CD14-positive monocyte (primary cell): ENCODE measurements at regions not wholly inside any gene's neighbourhood (a gene's known extent, or its start where the extent isn't known, plus 50 kb on each side); places are given as distances from the start of the nearest gene placed in this dataset.

Experiments used
- DNase-seq, 3 donors: peaks; one replicate each; pipeline ENCODE4 v3.0.0-alpha.2; 2011 to 2022
- H2AFZ ChIP-seq: 2 replicates; pipeline ENCODE4 v1.6.0; 2012; ENCODE audit warnings: mild to moderate bottlenecking, low read depth, low read length, inconsistent platforms; ENCODE audit not compliant: insufficient read depth, poor library complexity, severe bottlenecking
- H3K27ac ChIP-seq, 2 donors: 1 replicate in 1 of 2; 2 replicates in 1 of 2; pipeline ENCODE4 v1.5.1; 2012 to 2013; ENCODE audit warnings: low read length in 2 of 2, control low read depth in 1 of 2, inconsistent platforms in 1 of 2, low read depth in 1 of 2, mild to moderate bottlenecking in 1 of 2
- H3K27me3 ChIP-seq, 2 donors: one replicate each; pipeline versions ENCODE4 v1.6.0 to v1.6.1; 2011 to 2013; ENCODE audit warnings: low read length in 2 of 2; ENCODE audit not compliant: control insufficient read depth in 2 of 2, insufficient read depth in 2 of 2
- H3K36me3 ChIP-seq, 2 donors: replicated peaks in 1 of 2; 1 replicate in 1 of 2; 2 replicates in 1 of 2; pipeline versions ENCODE4 v1.5.1 to v1.6.1; 2012 to 2013; ENCODE audit warnings: low read length in 2 of 2, control low read depth in 1 of 2, inconsistent platforms in 1 of 2, mild to moderate bottlenecking in 1 of 2; ENCODE audit not compliant: insufficient read depth in 2 of 2, control insufficient read depth in 1 of 2
- H3K4me1 ChIP-seq, 2 donors: 1 replicate in 1 of 2; 2 replicates in 1 of 2; pipeline versions ENCODE4 v1.5.1 to v1.6.1; 2012 to 2013; ENCODE audit warnings: low read length in 2 of 2, control low read depth in 1 of 2, inconsistent platforms in 1 of 2, mild to moderate bottlenecking in 1 of 2, moderate library complexity in 1 of 2; ENCODE audit not compliant: insufficient read depth in 2 of 2, control insufficient read depth in 1 of 2
- H3K4me2 ChIP-seq: replicated peaks from 2 replicates; pipeline ENCODE3; 2012; ENCODE audit warnings: low read length, moderate library complexity, mild to moderate bottlenecking; ENCODE audit not compliant: poor library complexity, severe bottlenecking; ENCODE audit errors: extremely low read depth
- H3K4me3 ChIP-seq, 3 experiments: fragments of 200-600 bp in 1 of 3; sonication (generic) in 1 of 3; replicated peaks in 1 of 3; 1 replicate in 2 of 3; 2 replicates in 1 of 3; pipeline ENCODE4 v1.5.1; 2011 to 2013; ENCODE audit warnings: low read length in 3 of 3, mild to moderate bottlenecking in 3 of 3, control low read depth in 2 of 3, low read depth in 2 of 3, inconsistent platforms in 1 of 3, moderate library complexity in 1 of 3
- H3K79me2 ChIP-seq: 2 replicates; pipeline ENCODE4 v1.6.0; 2012; ENCODE audit warnings: mild to moderate bottlenecking, control low read depth, inconsistent platforms, low read length, moderate library complexity; ENCODE audit not compliant: insufficient read depth
- H3K9ac ChIP-seq: 2 replicates; pipeline ENCODE4 v1.6.0; 2017; ENCODE audit warnings: low read length, mild to moderate bottlenecking; ENCODE audit not compliant: insufficient read depth, poor library complexity, severe bottlenecking
- H3K9me3 ChIP-seq, 2 donors: replicated peaks in 1 of 2; 1 replicate in 1 of 2; 2 replicates in 1 of 2; pipeline versions ENCODE4 v1.5.1 to v1.6.1; 2012 to 2013; ENCODE audit warnings: low read length in 2 of 2, control low read depth in 1 of 2; ENCODE audit not compliant: control insufficient read depth in 1 of 2, insufficient read depth in 1 of 2
- H4K20me1 ChIP-seq: 2 replicates; pipeline ENCODE4 v1.6.0; 2012; ENCODE audit warnings: mild to moderate bottlenecking, low read length, control low read depth, moderate library complexity; ENCODE audit not compliant: insufficient read depth
- H3K27ac Mint-ChIP-seq, 7 donors: one replicate each; pipeline ENCODE4 v1.8.0; 2020; ENCODE audit warnings: mild to moderate bottlenecking in 7 of 7, mixed read lengths in 7 of 7, moderate library complexity in 6 of 7, inconsistent platforms in 2 of 7
- H3K27me3 Mint-ChIP-seq, 3 donors: one replicate each; pipeline ENCODE4 v1.8.0; 2021 to 2022; ENCODE audit warnings: low read depth in 3 of 3, mild to moderate bottlenecking in 3 of 3, mixed read lengths in 3 of 3, moderate library complexity in 3 of 3, inconsistent platforms in 1 of 3
- H3K36me3 Mint-ChIP-seq, 2 donors: one replicate each; pipeline ENCODE4 v1.8.0; 2020; ENCODE audit warnings: mixed read lengths in 2 of 2, inconsistent platforms in 1 of 2, mild to moderate bottlenecking in 1 of 2
- H3K4me1 Mint-ChIP-seq: one replicate; pipeline ENCODE4 v1.8.0; 2020; ENCODE audit warnings: mild to moderate bottlenecking, mixed read lengths
- H3K4me3 Mint-ChIP-seq, 2 donors: one replicate each; pipeline ENCODE4 v1.8.0; 2020; ENCODE audit warnings: mild to moderate bottlenecking in 2 of 2, mixed read lengths in 2 of 2, moderate library complexity in 1 of 2
- H3K9me3 Mint-ChIP-seq, 7 donors: one replicate each; pipeline ENCODE4 v1.8.0; 2020 to 2022; ENCODE audit warnings: mixed read lengths in 7 of 7, mild to moderate bottlenecking in 6 of 7, moderate library complexity in 6 of 7, inconsistent platforms in 2 of 7
- CTCF ChIP-seq: fragments of 200-600 bp; IDR thresholded peaks from one replicate; pipeline ENCODE4 v1.8.0; 2022; ENCODE audit warnings: antibody characterized with exemption, mild to moderate bottlenecking
- WGBS: methylation state at CpG from one replicate; pipeline ENCODE4 v1.1.5; 2013; ENCODE audit warnings: missing lambda C conversion rate; ENCODE audit not compliant: insufficient coverage; 5-methylcytosine and 5-hydroxymethylcytosine counted together
- intact Hi-C, 2 donors: fragments of 100-400 bp; cut with micrococcal nuclease; formaldehyde crosslinking; loops; one replicate each; pipeline versions ENCODE4 v1.15.0 to v1.15.1; 2023

- no peaks in the 10 kb centered on the region for H3K36me3 Mint-ChIP-seq
- WGBS = 74% methylated on average over 3 of the region's 4 CpGs
- no peaks in the 10 kb centered on the region for H3K79me2 ChIP-seq
- no peak overlapping the region for H3K9ac ChIP-seq
- H3K4me2 ChIP-seq = no peak overlapping the region
- peaks cover 1 to 6% (median 4%) of the 10 kb centered on the region in 3 donors for H3K27me3 Mint-ChIP-seq
- H3K27ac Mint-ChIP-seq = no peak overlapping the region
- no peak for TF ChIP-seq CTCF
- no peak overlapping the region for H3K4me3 ChIP-seq
- H3K4me1 ChIP-seq = no peaks in the 10 kb centered on the region
- no peaks in the 10 kb centered on the region for H3K27me3 ChIP-seq
- intact Hi-C loops = no loop called here
- no peaks in the 10 kb centered on the region for H4K20me1 ChIP-seq
- DNase-seq = no peak
- no peak overlapping the region for H3K27ac ChIP-seq
- no peaks in the 10 kb centered on the region for H3K4me1 Mint-ChIP-seq
- H3K36me3 ChIP-seq = no peaks in the 10 kb centered on the region
- no peak overlapping the region for H2AFZ ChIP-seq
- H3K9me3 Mint-ChIP-seq = peaks cover 3 to 10% (median 8%) of the 10 kb centered on the region in 7 donors
- H3K4me3 Mint-ChIP-seq = no peak overlapping the region
- peaks cover 0 to 3% of the 10 kb centered on the region in 2 donors for H3K9me3 ChIP-seq
Measured at GRCh38 chr13:111940892-111941291, 126.1 kb upstream of the SOX1 start.

GRCh38 chr13:111941845-111942447, 125.0 kb upstream of the SOX1 start:
- Histone ChIP-seq H3K27ac (no peak overlapping the region), H3K9ac (no peak overlapping the region), H3K79me2 (no peaks in the 10 kb centered on the region), H3K9me3 (no peaks in the 10 kb centered on the region), H3K4me3 (no peak overlapping the region), H3K4me1 (no peaks in the 10 kb centered on the region), H4K20me1 (no peaks in the 10 kb centered on the region), H3K4me2 (no peak overlapping the region), H2AFZ (no peak overlapping the region), H3K36me3 (no peaks in the 10 kb centered on the region), H3K27me3 (no peaks in the 10 kb centered on the region)
- TF ChIP-seq CTCF = no peak
- intact Hi-C loops = no loop called here
- Mint-ChIP-seq H3K4me1 (no peaks in the 10 kb centered on the region), H3K9me3 (peaks cover under 1 to 10% (median 7%) of the 10 kb centered on the region in 7 donors), H3K36me3 (no peaks in the 10 kb centered on the region), H3K27ac (no peak overlapping the region), H3K4me3 (no peak overlapping the region), H3K27me3 (peaks cover 0 to 6% (median 4%) of the 10 kb centered on the region in 3 donors)
- DNase-seq = no peak
- 83% methylated on average over 4 of the region's 8 CpGs for WGBS
